Fibroblast of mammary gland (primary cell): ENCODE measurements at regions not wholly inside any gene's neighbourhood (a gene's known extent, or its start where the extent isn't known, plus 50 kb on each side); places are given as distances from the start of the nearest gene placed in this dataset.

ENCODE experiments used
- DNase-seq: peaks from one replicate; pipeline ENCODE4 v3.0.0-alpha.2; 2010; ENCODE audit warnings: low read depth
- H3K4me3 ChIP-seq: 2 replicates; pipeline ENCODE4 v1.5.1; 2011; ENCODE audit warnings: low read depth, mild to moderate bottlenecking, low read length, moderate library complexity; ENCODE audit not compliant: control insufficient read depth
- TF ChIP-seq, protein P1 (sequence below): conservative IDR thresholded peaks from 2 replicates; pipeline ENCODE4 v1.5.1; 2011; ENCODE audit warnings: low read depth, low read length, inconsistent platforms; ENCODE audit not compliant: control insufficient read depth, insufficient read depth

GRCh38 chr1:189606047-189606446 is 871.6 kb downstream of the BRINP3 start:
- no peak for DNase-seq
- TF ChIP-seq, protein P1, sequence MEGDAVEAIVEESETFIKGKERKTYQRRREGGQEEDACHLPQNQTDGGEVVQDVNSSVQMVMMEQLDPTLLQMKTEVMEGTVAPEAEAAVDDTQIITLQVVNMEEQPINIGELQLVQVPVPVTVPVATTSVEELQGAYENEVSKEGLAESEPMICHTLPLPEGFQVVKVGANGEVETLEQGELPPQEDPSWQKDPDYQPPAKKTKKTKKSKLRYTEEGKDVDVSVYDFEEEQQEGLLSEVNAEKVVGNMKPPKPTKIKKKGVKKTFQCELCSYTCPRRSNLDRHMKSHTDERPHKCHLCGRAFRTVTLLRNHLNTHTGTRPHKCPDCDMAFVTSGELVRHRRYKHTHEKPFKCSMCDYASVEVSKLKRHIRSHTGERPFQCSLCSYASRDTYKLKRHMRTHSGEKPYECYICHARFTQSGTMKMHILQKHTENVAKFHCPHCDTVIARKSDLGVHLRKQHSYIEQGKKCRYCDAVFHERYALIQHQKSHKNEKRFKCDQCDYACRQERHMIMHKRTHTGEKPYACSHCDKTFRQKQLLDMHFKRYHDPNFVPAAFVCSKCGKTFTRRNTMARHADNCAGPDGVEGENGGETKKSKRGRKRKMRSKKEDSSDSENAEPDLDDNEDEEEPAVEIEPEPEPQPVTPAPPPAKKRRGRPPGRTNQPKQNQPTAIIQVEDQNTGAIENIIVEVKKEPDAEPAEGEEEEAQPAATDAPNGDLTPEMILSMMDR, result no peak
- H3K4me3 ChIP-seq, result no peak overlapping the region

GRCh38 chr1:189606795-189607476 is 870.7 kb downstream of the BRINP3 start:
- DNase-seq, result peak; percentile 1
- TF ChIP-seq, protein P1, result no peak
- no peak overlapping the region for H3K4me3 ChIP-seq

GRCh38 chr1:189607477-189608096 is 870.1 kb downstream of the BRINP3 start:
- TF ChIP-seq, protein P1, result no peak
- DNase-seq, result no peak
- H3K4me3 ChIP-seq, result no peak overlapping the region

GRCh38 chr1:189609167-189609566 is 868.5 kb downstream of the BRINP3 start:
- DNase-seq, result no peak
- TF ChIP-seq, protein P1, result no peak
- no peak overlapping the region for H3K4me3 ChIP-seq

- TF ChIP-seq, protein P1, result no peak
- DNase-seq, result no peak
- no peak overlapping the region for H3K4me3 ChIP-seq
Observed at GRCh38 chr1:189616893-189617292, 860.8 kb downstream of the BRINP3 start.

DNA sequence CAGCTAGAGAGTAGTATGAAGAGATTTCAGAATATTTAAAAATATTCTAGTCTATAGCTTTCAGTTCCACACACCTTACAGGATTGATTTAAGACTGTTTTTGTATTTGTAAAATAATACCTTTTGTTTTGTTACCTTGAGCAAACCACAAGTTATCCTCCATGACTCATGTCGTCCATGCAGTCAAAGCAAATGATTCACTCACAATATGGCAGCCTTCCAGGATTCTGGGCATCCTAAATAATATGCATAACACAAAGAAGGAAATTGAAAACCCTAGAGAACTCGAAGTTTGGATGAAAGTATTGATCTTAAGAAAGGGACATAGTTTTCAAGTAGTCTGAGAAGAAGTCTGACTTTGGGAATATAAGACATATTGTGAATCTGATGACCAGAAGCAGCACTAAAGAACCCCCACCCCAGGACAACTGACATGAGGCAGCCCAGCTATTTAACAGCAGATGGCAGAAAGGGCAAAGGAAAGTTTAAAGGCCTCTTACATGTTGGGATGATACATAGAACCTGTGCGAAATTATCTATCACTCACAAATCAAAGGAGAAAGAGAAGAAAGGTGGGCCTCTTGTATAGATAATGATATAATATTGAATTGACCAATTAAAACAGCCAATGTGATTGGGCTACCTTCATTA is 857.9 kb downstream of the BRINP3 start:
- H3K4me3 ChIP-seq, result no peak overlapping the region
- peak; percentile 34 for DNase-seq
- TF ChIP-seq, protein P1, result no peak
